KMS-11 (cell line): ENCODE measurements at regions not wholly inside any gene's neighbourhood (a gene's known extent, or its start where the extent isn't known, plus 50 kb on each side); places are given as distances from the start of the nearest gene placed in this dataset.

Experiments used
- H2AFZ ChIP-seq: fragments of 200-600 bp; sonication (generic); 2 replicates; pipeline ENCODE4 v1.6.1; 2016; ENCODE audit warnings: antibody characterized with exemption, mixed run types, low read depth
- H3K27ac ChIP-seq: fragments of 200-600 bp; sonication (generic); 2 replicates; pipeline ENCODE4 v1.6.1; 2016; ENCODE audit warnings: mild to moderate bottlenecking, mixed run types
- H3K27me3 ChIP-seq: fragments of 200-600 bp; sonication (generic); 2 replicates; pipeline ENCODE4 v1.6.1; 2017; ENCODE audit warnings: mild to moderate bottlenecking, low read depth, mixed run types, moderate library complexity; ENCODE audit not compliant: insufficient read depth
- H3K36me3 ChIP-seq: fragments of 200-600 bp; sonication (generic); 2 replicates; pipeline ENCODE4 v1.6.1; 2017; ENCODE audit warnings: mild to moderate bottlenecking, mixed run types; ENCODE audit not compliant: insufficient read depth
- H3K4me1 ChIP-seq: fragments of 200-600 bp; sonication (generic); 2 replicates; pipeline ENCODE4 v1.6.1; 2016; ENCODE audit warnings: mild to moderate bottlenecking, low read depth, mixed run types; ENCODE audit not compliant: poor library complexity, severe bottlenecking
- H3K4me2 ChIP-seq: fragments of 200-600 bp; sonication (generic); 2 replicates; pipeline ENCODE4 v1.7.0; 2016; ENCODE audit warnings: mild to moderate bottlenecking, mixed run types
- H3K4me3 ChIP-seq: fragments of 200-600 bp; sonication (generic); IDR thresholded peaks from 2 replicates; pipeline ENCODE4 v1.6.1; 2017; ENCODE audit warnings: low read depth, low read length, mixed read lengths; ENCODE audit not compliant: insufficient read depth
- H3K79me2 ChIP-seq: fragments of 200-600 bp; sonication (generic); 2 replicates; pipeline ENCODE4 v1.6.1; 2016; ENCODE audit warnings: low read depth, mixed run types; ENCODE audit not compliant: insufficient read depth
- H3K9ac ChIP-seq: fragments of 200-600 bp; sonication (generic); 2 replicates; pipeline ENCODE4 v1.6.1; 2016; ENCODE audit warnings: mild to moderate bottlenecking, mixed run types
- H4K20me1 ChIP-seq: fragments of 200-600 bp; sonication (generic); 2 replicates; pipeline ENCODE4 v1.6.1; 2016; ENCODE audit warnings: mild to moderate bottlenecking, mixed run types; ENCODE audit not compliant: insufficient read depth
- TF ChIP-seq, protein P1 (sequence below): fragments of 200-600 bp; sonication (generic); conservative IDR thresholded peaks from 2 replicates; pipeline ENCODE4 v1.6.1; 2017; ENCODE audit warnings: low read depth, mild to moderate bottlenecking, antibody characterized with exemption, low read length, moderate library complexity, mixed read lengths

DNA sequence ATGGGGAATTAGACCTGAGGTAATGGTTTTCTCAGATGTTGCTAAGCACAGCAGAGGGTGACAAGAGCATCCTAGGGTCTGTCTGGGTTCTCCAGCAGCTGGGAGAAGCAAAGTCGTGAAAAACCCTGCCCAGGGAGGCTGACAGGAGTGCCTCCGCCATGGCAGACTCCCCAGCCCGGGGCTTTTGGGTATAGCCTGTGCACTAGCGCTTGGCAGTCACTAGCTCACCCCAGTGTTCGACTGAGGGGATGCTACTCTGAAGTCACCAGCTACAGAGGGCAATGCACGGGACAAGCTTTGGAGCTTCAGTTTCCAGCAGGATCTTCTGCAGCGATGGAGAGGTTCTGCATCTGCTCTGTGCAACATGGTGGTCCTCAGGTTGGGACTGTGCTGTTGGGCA is 87.5 kb downstream of the ING1 start:
- Histone ChIP-seq H3K4me2 (no peak overlapping the region), H3K27me3 (no peaks in the 10 kb centered on the region), H3K79me2 (no peaks in the 10 kb centered on the region), H2AFZ (no peak overlapping the region), H3K4me3 (no peak overlapping the region), H4K20me1 (no peaks in the 10 kb centered on the region), H3K9ac (no peak overlapping the region), H3K27ac (no peak overlapping the region), H3K4me1 (no peaks in the 10 kb centered on the region), H3K36me3 (no peaks in the 10 kb centered on the region)
- TF ChIP-seq, protein P1, sequence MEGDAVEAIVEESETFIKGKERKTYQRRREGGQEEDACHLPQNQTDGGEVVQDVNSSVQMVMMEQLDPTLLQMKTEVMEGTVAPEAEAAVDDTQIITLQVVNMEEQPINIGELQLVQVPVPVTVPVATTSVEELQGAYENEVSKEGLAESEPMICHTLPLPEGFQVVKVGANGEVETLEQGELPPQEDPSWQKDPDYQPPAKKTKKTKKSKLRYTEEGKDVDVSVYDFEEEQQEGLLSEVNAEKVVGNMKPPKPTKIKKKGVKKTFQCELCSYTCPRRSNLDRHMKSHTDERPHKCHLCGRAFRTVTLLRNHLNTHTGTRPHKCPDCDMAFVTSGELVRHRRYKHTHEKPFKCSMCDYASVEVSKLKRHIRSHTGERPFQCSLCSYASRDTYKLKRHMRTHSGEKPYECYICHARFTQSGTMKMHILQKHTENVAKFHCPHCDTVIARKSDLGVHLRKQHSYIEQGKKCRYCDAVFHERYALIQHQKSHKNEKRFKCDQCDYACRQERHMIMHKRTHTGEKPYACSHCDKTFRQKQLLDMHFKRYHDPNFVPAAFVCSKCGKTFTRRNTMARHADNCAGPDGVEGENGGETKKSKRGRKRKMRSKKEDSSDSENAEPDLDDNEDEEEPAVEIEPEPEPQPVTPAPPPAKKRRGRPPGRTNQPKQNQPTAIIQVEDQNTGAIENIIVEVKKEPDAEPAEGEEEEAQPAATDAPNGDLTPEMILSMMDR = no peak

DNA sequence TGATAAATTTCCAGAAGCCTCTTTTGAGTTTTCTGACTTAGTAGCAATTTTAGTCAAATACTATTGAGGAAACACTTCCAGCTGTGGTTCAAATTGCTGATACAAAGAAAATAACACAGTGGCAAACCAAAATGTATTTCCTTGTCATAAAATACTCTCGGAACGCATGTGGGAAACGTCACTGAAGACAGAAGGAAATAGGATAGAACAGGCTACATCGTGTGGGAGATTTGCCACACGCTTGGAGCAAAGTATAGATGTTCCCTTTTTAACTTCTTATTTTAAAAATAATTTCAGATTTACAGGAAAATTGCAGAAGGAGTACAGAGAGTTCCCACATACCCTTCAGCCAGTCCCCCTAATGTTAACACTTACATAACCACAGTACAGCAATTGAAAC is 88.8 kb downstream of the ING1 start:
- Histone ChIP-seq H3K4me2 (no peak overlapping the region), H3K27me3 (no peaks in the 10 kb centered on the region), H2AFZ (no peak overlapping the region)

DNA sequence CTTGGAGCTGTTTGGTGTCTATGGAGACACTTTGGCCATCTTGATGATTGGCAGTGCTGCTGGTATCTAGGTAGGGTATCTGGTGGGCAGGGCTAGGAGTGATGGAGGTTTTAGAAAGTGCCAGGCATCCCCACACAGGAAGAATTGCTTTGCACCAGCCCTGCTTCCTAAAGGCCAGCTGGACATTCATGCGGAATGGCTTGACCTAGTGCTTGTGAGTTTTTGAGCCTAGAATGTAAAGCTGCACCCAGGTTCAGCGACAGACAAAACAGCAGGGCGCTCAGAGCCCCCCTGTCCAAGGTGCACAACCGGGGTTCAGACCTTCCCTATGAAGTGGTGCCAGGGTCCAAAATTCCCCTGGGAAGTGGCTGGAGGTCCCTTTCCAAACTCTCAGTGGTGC is 93.1 kb downstream of the ING1 start:
- Histone ChIP-seq H3K27ac (no peak overlapping the region), H3K4me2 (no peak overlapping the region), H3K4me1 (no peaks in the 10 kb centered on the region), H4K20me1 (no peaks in the 10 kb centered on the region), H3K9ac (no peak overlapping the region), H3K79me2 (no peaks in the 10 kb centered on the region), H2AFZ (no peak overlapping the region), H3K4me3 (no peak overlapping the region), H3K27me3 (no peaks in the 10 kb centered on the region), H3K36me3 (no peaks in the 10 kb centered on the region)
- TF ChIP-seq, protein P1 = no peak

More for the DNA sequence above, 88.8 kb downstream of the ING1 start:
- Histone ChIP-seq H3K79me2 (no peaks in the 10 kb centered on the region), H3K4me1 (no peaks in the 10 kb centered on the region), H3K4me3 (no peak overlapping the region), H3K9ac (no peak overlapping the region), H4K20me1 (no peaks in the 10 kb centered on the region), H3K27ac (no peak overlapping the region), H3K36me3 (no peaks in the 10 kb centered on the region)
- TF ChIP-seq, protein P1 = no peak

DNA sequence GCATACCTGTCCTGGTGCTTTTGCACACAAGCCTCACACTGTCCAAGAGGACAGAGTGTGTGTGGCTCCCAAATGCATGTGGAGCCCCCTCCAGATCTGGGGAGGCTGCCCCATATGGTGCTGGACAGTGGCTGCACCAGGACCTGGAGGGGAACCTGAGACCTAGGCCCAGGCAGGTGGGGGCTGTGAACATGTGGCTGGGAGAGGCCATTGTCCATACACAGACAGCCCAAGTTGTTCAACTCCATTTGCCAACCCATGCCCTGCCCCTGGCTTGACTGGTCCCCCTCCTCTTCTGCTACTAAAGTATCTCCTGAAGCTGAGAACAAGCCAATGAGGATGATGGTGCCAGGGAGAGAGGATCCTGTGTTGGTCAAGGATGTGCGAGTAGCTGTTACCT is 94.0 kb downstream of the ING1 start:
- Histone ChIP-seq H3K4me3 (no peak overlapping the region), H3K27me3 (no peaks in the 10 kb centered on the region), H3K4me2 (no peak overlapping the region), H3K79me2 (no peaks in the 10 kb centered on the region), H2AFZ (no peak overlapping the region), H3K36me3 (no peaks in the 10 kb centered on the region), H3K9ac (no peak overlapping the region), H3K4me1 (no peaks in the 10 kb centered on the region), H3K27ac (no peak overlapping the region), H4K20me1 (no peaks in the 10 kb centered on the region)
- TF ChIP-seq, protein P1 = no peak
